Mesendoderm (in vitro differentiated cells): ENCODE measurements at regions not wholly inside any gene's neighbourhood (a gene's known extent, or its start where the extent isn't known, plus 50 kb on each side); places are given as distances from the start of the nearest gene placed in this dataset.

Source experiments
- DNase-seq: peaks from one replicate; pipeline ENCODE4 v3.0.0; 2013
- H2AK5ac ChIP-seq: 2 replicates; pipeline ENCODE4 v1.6.1; 2013; ENCODE audit warnings: low read length, inconsistent platforms
- H2BK120ac ChIP-seq: 2 replicates; pipeline ENCODE4 v1.6.1; 2013; ENCODE audit warnings: low read depth, mild to moderate bottlenecking, low read length, moderate library complexity, mixed read lengths
- H2BK15ac ChIP-seq: replicated peaks from 2 replicates; pipeline ENCODE4 v1.6.1; 2013; ENCODE audit warnings: low read depth, mild to moderate bottlenecking, moderate library complexity
- H2BK5ac ChIP-seq: 2 replicates; pipeline ENCODE4 v1.6.1; 2013; ENCODE audit warnings: low read length, inconsistent platforms
- H3K18ac ChIP-seq: 2 replicates; pipeline ENCODE4 v1.6.1; 2013; ENCODE audit warnings: mild to moderate bottlenecking, low read length, mixed read lengths
- H3K23ac ChIP-seq: one replicate; pipeline ENCODE4 v1.6.1; 2013; ENCODE audit warnings: low read length
- H3K27ac ChIP-seq: 2 replicates; pipeline ENCODE4 v1.5.1; 2013; ENCODE audit warnings: low read depth, mild to moderate bottlenecking, inconsistent platforms, low read length, moderate library complexity
- H3K27me3 ChIP-seq: 2 replicates; pipeline ENCODE4 v1.6.1; 2013; ENCODE audit warnings: low read length, control low read depth, mild to moderate bottlenecking, inconsistent platforms; ENCODE audit not compliant: insufficient read depth, poor library complexity
- H3K36me3 ChIP-seq: 2 replicates; pipeline ENCODE4 v1.6.1; 2013; ENCODE audit warnings: low read length, inconsistent platforms; ENCODE audit not compliant: control insufficient read depth, insufficient read depth
- H3K4ac ChIP-seq: one replicate; pipeline ENCODE4 v1.6.1; 2013; ENCODE audit warnings: low read depth, mild to moderate bottlenecking, low read length, moderate library complexity
- H3K4me1 ChIP-seq: 2 replicates; pipeline ENCODE4 v1.6.1; 2013; ENCODE audit warnings: low read depth, low read length, inconsistent platforms; ENCODE audit not compliant: control insufficient read depth
- H3K4me2 ChIP-seq: 2 replicates; pipeline ENCODE4 v1.6.1; 2013; ENCODE audit warnings: low read length
- H3K4me3 ChIP-seq: 2 replicates; pipeline ENCODE4 v1.5.1; 2013; ENCODE audit warnings: mild to moderate bottlenecking, low read length
- H3K56ac ChIP-seq: one replicate; pipeline ENCODE4 v1.6.1; 2013; ENCODE audit warnings: low read length
- H3K79me1 ChIP-seq: 2 replicates; pipeline ENCODE4 v1.6.1; 2013; ENCODE audit warnings: low read length, inconsistent platforms
- H3K79me2 ChIP-seq: 2 replicates; pipeline ENCODE4 v1.6.1; 2013; ENCODE audit warnings: mild to moderate bottlenecking, low read length; ENCODE audit not compliant: control insufficient read depth, insufficient read depth
- H3K9ac ChIP-seq: 2 replicates; pipeline ENCODE4 v1.6.1; 2013; ENCODE audit warnings: low read length, inconsistent platforms
- H4K5ac ChIP-seq: one replicate; pipeline ENCODE4 v1.6.1; 2013; ENCODE audit warnings: low read length
- H4K8ac ChIP-seq: one replicate; pipeline ENCODE4 v1.6.1; 2013; ENCODE audit warnings: low read depth, mild to moderate bottlenecking, control low read depth, low read length, moderate library complexity
- WGBS: extraction: QIAGEN DNeasy Blood & Tissue Kit; methylation state at CpG from one replicate; pipeline ENCODE4 v1.1.7; 2013; ENCODE audit warnings: low lambda C conversion rate, missing lambda C conversion rate; ENCODE audit not compliant: insufficient coverage; ENCODE audit errors: extremely low coverage; 5-methylcytosine and 5-hydroxymethylcytosine counted together

- H3K36me3 ChIP-seq: no peaks in the 10 kb centered on the region
- H3K4me3 ChIP-seq: no peak overlapping the region
- DNase-seq: no peak
- no peak overlapping the region for H2AK5ac ChIP-seq
- H3K4ac ChIP-seq: no peak overlapping the region
- no peak overlapping the region for H4K8ac ChIP-seq
- H2BK15ac ChIP-seq: no peak overlapping the region
- H3K79me1 ChIP-seq: no peaks in the 10 kb centered on the region
- no peak overlapping the region for H3K27ac ChIP-seq
- no peak overlapping the region for H3K56ac ChIP-seq
- H3K23ac ChIP-seq: no peak overlapping the region
- WGBS: no CpG with 5 or more reads among the region's 1 CpG
- no peak overlapping the region for H4K5ac ChIP-seq
- no peak overlapping the region for H3K9ac ChIP-seq
- H3K79me2 ChIP-seq: no peaks in the 10 kb centered on the region
- H3K4me1 ChIP-seq: no peaks in the 10 kb centered on the region
- H2BK5ac ChIP-seq: no peak overlapping the region
- H3K18ac ChIP-seq: no peak overlapping the region
- H3K27me3 ChIP-seq: no peaks in the 10 kb centered on the region
- H2BK120ac ChIP-seq: no peak overlapping the region
- H3K4me2 ChIP-seq: no peak overlapping the region
Measured at GRCh38 chr1:192927496-192927895, 118.7 kb downstream of the RGS2 start.

GRCh38 chr1:192929597-192929996, 120.8 kb downstream of the RGS2 start:
- Histone ChIP-seq H3K79me1 (no peaks in the 10 kb centered on the region), H2BK120ac (no peak overlapping the region), H3K27ac (no peak overlapping the region), H3K36me3 (no peaks in the 10 kb centered on the region), H3K27me3 (no peaks in the 10 kb centered on the region), H3K4me2 (no peak overlapping the region), H3K79me2 (no peaks in the 10 kb centered on the region), H3K56ac (no peak overlapping the region), H3K4ac (no peak overlapping the region), H2AK5ac (no peak overlapping the region), H3K4me3 (no peak overlapping the region), H2BK15ac (no peak overlapping the region), H2BK5ac (no peak overlapping the region), H4K8ac (no peak overlapping the region), H3K4me1 (no peaks in the 10 kb centered on the region), H3K18ac (no peak overlapping the region), H4K5ac (no peak overlapping the region), H3K9ac (no peak overlapping the region), H3K23ac (no peak overlapping the region)
- DNase-seq: no peak
- no CpG with 5 or more reads among the region's 3 CpGs for WGBS

- no peaks in the 10 kb centered on the region for H3K79me1 ChIP-seq
- no peak overlapping the region for H3K9ac ChIP-seq
- no peak overlapping the region for H2AK5ac ChIP-seq
- H3K4me3 ChIP-seq: no peak overlapping the region
- H3K79me2 ChIP-seq: no peaks in the 10 kb centered on the region
- no peak overlapping the region for H3K23ac ChIP-seq
- WGBS: no CpG with 5 or more reads among the region's 1 CpG
- no peaks in the 10 kb centered on the region for H3K36me3 ChIP-seq
- no peak overlapping the region for H3K27ac ChIP-seq
- no peak overlapping the region for H4K5ac ChIP-seq
- no peak overlapping the region for H4K8ac ChIP-seq
- H3K27me3 ChIP-seq: no peaks in the 10 kb centered on the region
- H3K4me2 ChIP-seq: no peak overlapping the region
- H2BK15ac ChIP-seq: no peak overlapping the region
- H3K4me1 ChIP-seq: no peaks in the 10 kb centered on the region
- no peak overlapping the region for H2BK120ac ChIP-seq
- H3K4ac ChIP-seq: no peak overlapping the region
- no peak overlapping the region for H2BK5ac ChIP-seq
- H3K56ac ChIP-seq: no peak overlapping the region
- no peak overlapping the region for H3K18ac ChIP-seq
- DNase-seq: no peak
Measured at GRCh38 chr1:192933744-192934143, 124.9 kb downstream of the RGS2 start.

GRCh38 chr1:192936313-192937018, 122.7 kb downstream of the UCHL5 start:
- no peak overlapping the region for H3K9ac ChIP-seq
- H2BK120ac ChIP-seq: no peak overlapping the region
- no peak overlapping the region for H2AK5ac ChIP-seq
- H2BK15ac ChIP-seq: no peak overlapping the region
- no peak overlapping the region for H3K56ac ChIP-seq
- no peaks in the 10 kb centered on the region for H3K79me2 ChIP-seq
- H3K27ac ChIP-seq: no peak overlapping the region
- H3K4me1 ChIP-seq: no peaks in the 10 kb centered on the region
- H3K4me3 ChIP-seq: no peak overlapping the region
- H3K36me3 ChIP-seq: no peaks in the 10 kb centered on the region
- no peak overlapping the region for H3K23ac ChIP-seq
- H4K5ac ChIP-seq: no peak overlapping the region
- DNase-seq: no peak
- no peak overlapping the region for H2BK5ac ChIP-seq
- no peak overlapping the region for H3K18ac ChIP-seq
- no peaks in the 10 kb centered on the region for H3K79me1 ChIP-seq
- WGBS: no CpG with 5 or more reads among the region's 1 CpG
- no peaks in the 10 kb centered on the region for H3K27me3 ChIP-seq
- H3K4me2 ChIP-seq: no peak overlapping the region
- no peak overlapping the region for H4K8ac ChIP-seq
- no peak overlapping the region for H3K4ac ChIP-seq

GRCh38 chr1:192937128-192937527, 122.0 kb downstream of the UCHL5 start:
- H3K27ac ChIP-seq: no peak overlapping the region
- H3K56ac ChIP-seq: no peak overlapping the region
- H2AK5ac ChIP-seq: no peak overlapping the region
- H3K9ac ChIP-seq: no peak overlapping the region
- H2BK120ac ChIP-seq: no peak overlapping the region
- WGBS: no CpG with 5 or more reads among the region's 1 CpG
- no peaks in the 10 kb centered on the region for H3K4me1 ChIP-seq
- H3K4me2 ChIP-seq: no peak overlapping the region
- H3K27me3 ChIP-seq: no peaks in the 10 kb centered on the region
- H4K8ac ChIP-seq: no peak overlapping the region
- H3K23ac ChIP-seq: no peak overlapping the region
- H3K18ac ChIP-seq: no peak overlapping the region
- H3K4ac ChIP-seq: no peak overlapping the region
- H4K5ac ChIP-seq: no peak overlapping the region
- H3K79me1 ChIP-seq: no peaks in the 10 kb centered on the region
- no peak for DNase-seq
- no peak overlapping the region for H3K4me3 ChIP-seq
- no peaks in the 10 kb centered on the region for H3K79me2 ChIP-seq
- no peaks in the 10 kb centered on the region for H3K36me3 ChIP-seq
- H2BK5ac ChIP-seq: no peak overlapping the region
- H2BK15ac ChIP-seq: no peak overlapping the region

GRCh38 chr1:192939440-192939839, 119.7 kb downstream of the UCHL5 start:
- no peak overlapping the region for H3K27ac ChIP-seq
- no peaks in the 10 kb centered on the region for H3K4me1 ChIP-seq
- no peak overlapping the region for H2BK120ac ChIP-seq
- no peak overlapping the region for H2BK15ac ChIP-seq
- no peak overlapping the region for H3K9ac ChIP-seq
- no peak overlapping the region for H4K8ac ChIP-seq
- no peaks in the 10 kb centered on the region for H3K79me2 ChIP-seq
- no peak overlapping the region for H3K56ac ChIP-seq
- no peak overlapping the region for H3K23ac ChIP-seq
- H3K27me3 ChIP-seq: no peaks in the 10 kb centered on the region
- no peak overlapping the region for H4K5ac ChIP-seq
- H3K79me1 ChIP-seq: no peaks in the 10 kb centered on the region
- no peak for DNase-seq
- H3K36me3 ChIP-seq: no peaks in the 10 kb centered on the region
- no peak overlapping the region for H2BK5ac ChIP-seq
- WGBS: no CpG with 5 or more reads among the region's 2 CpGs
- no peak overlapping the region for H3K4me3 ChIP-seq
- H3K4ac ChIP-seq: no peak overlapping the region
- no peak overlapping the region for H3K18ac ChIP-seq
- H2AK5ac ChIP-seq: no peak overlapping the region
- no peak overlapping the region for H3K4me2 ChIP-seq
